GM23338 (cell line): ENCODE measurements at regions not wholly inside any gene's neighbourhood (a gene's known extent, or its start where the extent isn't known, plus 50 kb on each side); places are given as distances from the start of the nearest gene placed in this dataset.

Experiments
- ATAC-seq: fragments of 200-7000 bp; cut with Tn5 transposase; 3 replicates; pipeline ENCODE4 v1.9.1; 2020
- DNase-seq: peaks from one replicate; pipeline ENCODE4 v3.0.0-alpha.2; 2015; ENCODE audit warnings: low spot score
- H2AFZ ChIP-seq: fragments of 200-600 bp; sonication (generic); 2 replicates; pipeline ENCODE4 v1.8.0; 2016; ENCODE audit warnings: antibody characterized with exemption, mild to moderate bottlenecking, moderate library complexity
- H3F3A ChIP-seq: fragments of 200-600 bp; sonication (generic); replicated peaks from 2 replicates; pipeline ENCODE4 v1.8.0; 2017; ENCODE audit warnings: antibody characterized with exemption, mixed run types, low read depth
- H3K27ac ChIP-seq: fragments of 200-600 bp; sonication (generic); 2 replicates; pipeline ENCODE4 v1.6.1; 2016; ENCODE audit warnings: low read depth
- H3K27me3 ChIP-seq: fragments of 200-600 bp; sonication (generic); 2 replicates; pipeline ENCODE4 v1.8.0; 2016; ENCODE audit warnings: mild to moderate bottlenecking, mixed run types, moderate library complexity; ENCODE audit not compliant: insufficient read depth
- H3K36me3 ChIP-seq: fragments of 200-600 bp; sonication (generic); 2 replicates; pipeline ENCODE4 v1.8.0; 2016; ENCODE audit warnings: mild to moderate bottlenecking; ENCODE audit not compliant: insufficient read depth
- H3K4me1 ChIP-seq: fragments of 200-600 bp; sonication (generic); 2 replicates; pipeline ENCODE4 v1.8.0; 2016; ENCODE audit warnings: mild to moderate bottlenecking, moderate library complexity; ENCODE audit not compliant: insufficient read depth
- H3K4me2 ChIP-seq: fragments of 200-600 bp; sonication (generic); 2 replicates; pipeline ENCODE4 v1.7.1; 2017; ENCODE audit warnings: mixed run types
- H3K4me3 ChIP-seq: fragments of 200-600 bp; sonication (generic); 2 replicates; pipeline ENCODE4 v1.6.1; 2016; ENCODE audit warnings: mixed run types
- H3K79me2 ChIP-seq: fragments of 200-600 bp; sonication (generic); replicated peaks from 2 replicates; pipeline ENCODE4 v1.8.0; 2017; ENCODE audit warnings: mild to moderate bottlenecking; ENCODE audit not compliant: insufficient read depth
- H3K9me2 ChIP-seq: fragments of 200-600 bp; sonication (generic); 2 replicates; pipeline ENCODE4 v1.8.0; 2017; ENCODE audit not compliant: insufficient read depth
- H4K20me1 ChIP-seq: fragments of 200-600 bp; sonication (generic); replicated peaks from 2 replicates; pipeline ENCODE4 v1.8.0; 2017; ENCODE audit warnings: mild to moderate bottlenecking; ENCODE audit not compliant: insufficient read depth
- H3K27ac Mint-ChIP-seq: 2 replicates; pipeline ENCODE4 v1.8.0; 2020; ENCODE audit warnings: inconsistent platforms, mild to moderate bottlenecking, moderate library complexity, mixed read lengths
- H3K27me3 Mint-ChIP-seq: 3 replicates; pipeline ENCODE4 v1.8.0; 2022; ENCODE audit warnings: low read depth, mild to moderate bottlenecking, moderate library complexity, mixed read lengths, inconsistent platforms; ENCODE audit not compliant: insufficient read depth, poor library complexity
- H3K36me3 Mint-ChIP-seq: 3 replicates; pipeline ENCODE4 v1.8.0; 2021; ENCODE audit warnings: low read depth, mild to moderate bottlenecking, inconsistent platforms, moderate library complexity, mixed read lengths
- H3K4me1 Mint-ChIP-seq: 3 replicates; pipeline ENCODE4 v1.8.0; 2020; ENCODE audit warnings: mild to moderate bottlenecking, inconsistent platforms, mixed read lengths
- H3K4me3 Mint-ChIP-seq: 3 replicates; pipeline ENCODE4 v1.8.0; 2021; ENCODE audit warnings: moderate library complexity, mild to moderate bottlenecking, inconsistent platforms, mixed read lengths
- H3K9me3 Mint-ChIP-seq: 3 replicates; pipeline ENCODE4 v1.8.0; 2020; ENCODE audit warnings: moderate library complexity, mild to moderate bottlenecking, inconsistent platforms, mixed read lengths
- CTCF ChIP-seq, 2 experiments: fragments of 200-600 bp in 1 of 2; sonication (generic) in 1 of 2; conservative IDR thresholded peaks; 2 replicates each; pipeline versions ENCODE4 v1.5.1 to v1.6.1; 2016 to 2017; ENCODE audit warnings: antibody characterized with exemption in 2 of 2, low read depth in 2 of 2, mild to moderate bottlenecking in 2 of 2, moderate library complexity in 1 of 2
- ETS1 ChIP-seq: IDR thresholded peaks from 2 replicates; pipeline ENCODE4 v1.6.1; 2016; ENCODE audit warnings: antibody characterized with exemption
- EZH2 ChIP-seq: fragments of 200-600 bp; sonication (generic); IDR thresholded peaks from one replicate; pipeline ENCODE4 v1.8.0; 2017; ENCODE audit warnings: antibody characterized with exemption, mild to moderate bottlenecking, low read depth; ENCODE audit not compliant: unreplicated experiment
- EZH2phosphoT487 ChIP-seq: fragments of 200-600 bp; sonication (generic); IDR thresholded peaks from one replicate; pipeline ENCODE4 v1.8.1; 2018; ENCODE audit warnings: antibody characterized with exemption; ENCODE audit not compliant: unreplicated experiment
- NANOG ChIP-seq: IDR thresholded peaks from 2 replicates; pipeline ENCODE4 v1.6.1; 2016; ENCODE audit warnings: antibody characterized with exemption, borderline replicate concordance
- STAT1 ChIP-seq: IDR thresholded peaks from one replicate; pipeline ENCODE4 v1.6.1; 2016; ENCODE audit warnings: antibody characterized with exemption; ENCODE audit not compliant: unreplicated experiment
- ZNF114 ChIP-seq: fragments of 250-450 bp; sonication (Bioruptor Pico); IDR thresholded peaks from 2 replicates; pipeline ENCODE4 v1.5.0; 2020; ENCODE audit warnings: mild to moderate bottlenecking, moderate library complexity
- ZNF331 ChIP-seq: fragments of 250-450 bp; sonication (Bioruptor Pico); IDR thresholded peaks from 2 replicates; pipeline ENCODE4 v1.5.0; 2020; ENCODE audit warnings: low read depth, mild to moderate bottlenecking, moderate library complexity
- TF ChIP-seq, protein P1 (sequence below): fragments of 250-450 bp; sonication (Bioruptor Pico); IDR thresholded peaks from 2 replicates; pipeline ENCODE4 v1.5.0; 2020; ENCODE audit warnings: mild to moderate bottlenecking, moderate library complexity

DNA sequence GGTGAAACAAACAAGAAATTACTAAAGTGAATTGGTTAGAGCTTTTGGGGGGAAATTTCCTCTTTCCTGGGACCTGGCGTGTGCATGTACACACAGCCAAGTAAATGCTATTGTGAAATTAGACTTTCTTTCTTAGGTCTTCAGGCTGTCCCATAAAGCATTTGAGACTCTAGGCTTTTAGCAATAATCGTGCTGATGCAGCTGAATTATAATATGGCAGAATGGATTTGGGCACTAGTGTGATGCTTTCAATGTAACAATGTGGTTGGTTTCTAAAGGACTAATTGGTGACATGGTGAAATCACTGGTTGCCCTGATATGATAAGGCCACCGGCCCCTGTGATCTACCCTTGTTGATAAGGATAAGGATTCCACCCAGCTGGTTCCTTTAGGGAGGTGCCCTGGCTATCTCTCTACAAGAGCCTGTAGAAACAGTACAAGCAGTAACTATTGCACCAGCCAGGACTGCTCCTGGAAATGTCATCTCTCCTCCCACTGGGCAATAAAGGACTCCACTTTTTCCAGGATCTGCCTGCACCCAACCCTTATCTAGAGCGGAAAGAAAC lies 164.1 kb downstream of the TFAP2A start (continued):
- TF ChIP-seq ZNF114 (CRISPR knock-in tag), result no peak
- TF ChIP-seq EZH2, result no peak
- TF ChIP-seq ZNF331 (CRISPR knock-in tag), result no peak
- no peak for TF ChIP-seq ETS1
- TF ChIP-seq NANOG, result no peak
- TF ChIP-seq STAT1, result no peak

DNA sequence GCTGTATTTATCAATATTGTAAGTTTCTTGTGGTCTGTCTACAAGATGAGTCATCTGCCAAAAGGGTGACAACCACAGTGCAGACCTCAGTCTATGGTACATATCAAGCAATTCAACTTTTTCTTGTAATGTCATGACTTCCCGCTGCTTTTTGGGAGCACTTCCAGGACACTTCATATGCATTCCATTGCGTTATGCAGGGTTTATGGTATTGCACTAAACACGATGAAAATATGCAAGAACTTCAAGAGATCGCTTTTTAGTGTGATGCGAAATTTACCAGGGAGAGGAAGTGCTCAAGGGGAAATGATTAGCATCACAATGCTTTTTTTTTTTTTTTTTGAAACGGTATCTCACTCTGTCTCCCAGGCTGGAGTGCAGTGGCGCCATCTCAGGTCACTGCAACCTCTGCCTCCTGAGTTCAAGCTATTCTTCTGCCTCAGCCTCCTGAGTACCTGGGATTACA lies 166.5 kb downstream of the TFAP2A start:
- no peaks in the 10 kb centered on the region for H4K20me1 ChIP-seq
- no peak overlapping the region for H3K4me3 ChIP-seq
- peak; percentile 61 for ATAC-seq
- no peaks in the 10 kb centered on the region; the same call in 2 of the 3 replicates for H3K36me3 Mint-ChIP-seq
- H3K27me3 ChIP-seq, result no peaks in the 10 kb centered on the region
- H3F3A ChIP-seq, result no peaks in the 10 kb centered on the region
- DNase-seq, result peak; percentile 49
- H3K36me3 ChIP-seq, result no peaks in the 10 kb centered on the region
- no peak overlapping the region for H3K27ac ChIP-seq
- no peaks in the 10 kb centered on the region; the same call in 1 of the 2 replicates for H3K4me1 ChIP-seq
- peaks cover 2% of the 10 kb centered on the region for H3K27me3 Mint-ChIP-seq
- no peak overlapping the region for H3K4me2 ChIP-seq
- no peak overlapping the region for H2AFZ ChIP-seq
- no peak overlapping the region for H3K4me3 Mint-ChIP-seq
- TF ChIP-seq, protein P1, sequence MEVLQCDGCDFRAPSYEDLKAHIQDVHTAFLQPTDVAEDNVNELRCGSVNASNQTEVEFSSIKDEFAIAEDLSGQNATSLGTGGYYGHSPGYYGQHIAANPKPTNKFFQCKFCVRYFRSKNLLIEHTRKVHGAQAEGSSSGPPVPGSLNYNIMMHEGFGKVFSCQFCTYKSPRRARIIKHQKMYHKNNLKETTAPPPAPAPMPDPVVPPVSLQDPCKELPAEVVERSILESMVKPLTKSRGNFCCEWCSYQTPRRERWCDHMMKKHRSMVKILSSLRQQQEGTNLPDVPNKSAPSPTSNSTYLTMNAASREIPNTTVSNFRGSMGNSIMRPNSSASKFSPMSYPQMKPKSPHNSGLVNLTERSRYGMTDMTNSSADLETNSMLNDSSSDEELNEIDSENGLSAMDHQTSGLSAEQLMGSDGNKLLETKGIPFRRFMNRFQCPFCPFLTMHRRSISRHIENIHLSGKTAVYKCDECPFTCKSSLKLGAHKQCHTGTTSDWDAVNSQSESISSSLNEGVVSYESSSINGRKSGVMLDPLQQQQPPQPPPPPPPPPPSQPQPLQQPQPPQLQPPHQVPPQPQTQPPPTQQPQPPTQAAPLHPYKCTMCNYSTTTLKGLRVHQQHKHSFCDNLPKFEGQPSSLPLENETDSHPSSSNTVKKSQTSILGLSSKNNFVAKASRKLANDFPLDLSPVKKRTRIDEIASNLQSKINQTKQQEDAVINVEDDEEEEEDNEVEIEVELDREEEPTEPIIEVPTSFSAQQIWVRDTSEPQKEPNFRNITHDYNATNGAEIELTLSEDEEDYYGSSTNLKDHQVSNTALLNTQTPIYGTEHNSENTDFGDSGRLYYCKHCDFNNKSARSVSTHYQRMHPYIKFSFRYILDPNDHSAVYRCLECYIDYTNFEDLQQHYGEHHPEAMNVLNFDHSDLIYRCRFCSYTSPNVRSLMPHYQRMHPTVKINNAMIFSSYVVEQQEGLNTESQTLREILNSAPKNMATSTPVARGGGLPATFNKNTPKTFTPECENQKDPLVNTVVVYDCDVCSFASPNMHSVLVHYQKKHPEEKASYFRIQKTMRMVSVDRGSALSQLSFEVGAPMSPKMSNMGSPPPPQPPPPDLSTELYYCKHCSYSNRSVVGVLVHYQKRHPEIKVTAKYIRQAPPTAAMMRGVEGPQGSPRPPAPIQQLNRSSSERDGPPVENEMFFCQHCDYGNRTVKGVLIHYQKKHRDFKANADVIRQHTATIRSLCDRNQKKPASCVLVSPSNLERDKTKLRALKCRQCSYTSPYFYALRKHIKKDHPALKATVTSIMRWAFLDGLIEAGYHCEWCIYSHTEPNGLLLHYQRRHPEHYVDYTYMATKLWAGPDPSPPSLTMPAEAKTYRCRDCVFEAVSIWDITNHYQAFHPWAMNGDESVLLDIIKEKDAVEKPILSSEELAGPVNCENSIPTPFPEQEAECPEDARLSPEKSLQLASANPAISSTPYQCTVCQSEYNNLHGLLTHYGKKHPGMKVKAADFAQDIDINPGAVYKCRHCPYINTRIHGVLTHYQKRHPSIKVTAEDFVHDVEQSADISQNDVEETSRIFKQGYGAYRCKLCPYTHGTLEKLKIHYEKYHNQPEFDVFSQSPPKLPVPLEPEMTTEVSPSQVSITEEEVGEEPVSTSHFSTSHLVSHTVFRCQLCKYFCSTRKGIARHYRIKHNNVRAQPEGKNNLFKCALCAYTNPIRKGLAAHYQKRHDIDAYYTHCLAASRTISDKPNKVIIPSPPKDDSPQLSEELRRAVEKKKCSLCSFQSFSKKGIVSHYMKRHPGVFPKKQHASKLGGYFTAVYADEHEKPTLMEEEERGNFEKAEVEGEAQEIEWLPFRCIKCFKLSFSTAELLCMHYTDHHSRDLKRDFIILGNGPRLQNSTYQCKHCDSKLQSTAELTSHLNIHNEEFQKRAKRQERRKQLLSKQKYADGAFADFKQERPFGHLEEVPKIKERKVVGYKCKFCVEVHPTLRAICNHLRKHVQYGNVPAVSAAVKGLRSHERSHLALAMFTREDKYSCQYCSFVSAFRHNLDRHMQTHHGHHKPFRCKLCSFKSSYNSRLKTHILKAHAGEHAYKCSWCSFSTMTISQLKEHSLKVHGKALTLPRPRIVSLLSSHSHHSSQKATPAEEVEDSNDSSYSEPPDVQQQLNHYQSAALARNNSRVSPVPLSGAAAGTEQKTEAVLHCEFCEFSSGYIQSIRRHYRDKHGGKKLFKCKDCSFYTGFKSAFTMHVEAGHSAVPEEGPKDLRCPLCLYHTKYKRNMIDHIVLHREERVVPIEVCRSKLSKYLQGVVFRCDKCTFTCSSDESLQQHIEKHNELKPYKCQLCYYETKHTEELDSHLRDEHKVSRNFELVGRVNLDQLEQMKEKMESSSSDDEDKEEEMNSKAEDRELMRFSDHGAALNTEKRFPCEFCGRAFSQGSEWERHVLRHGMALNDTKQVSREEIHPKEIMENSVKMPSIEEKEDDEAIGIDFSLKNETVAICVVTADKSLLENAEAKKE (CRISPR knock-in tag), result no peak
- peak; percentile 18; the same call in 1 of the 2 replicates for TF ChIP-seq ETS1
- no peak for TF ChIP-seq EZH2phosphoT487
- TF ChIP-seq CTCF (conservative IDR thresholded peaks at IDR 0.05; ENCODE audit: low read depth in 2 of 2), result peak; percentile 51 to 56
- no peak overlapping the region; the same call in 1 of the 2 replicates for H3K27ac Mint-ChIP-seq
- H3K79me2 ChIP-seq, result no peaks in the 10 kb centered on the region
- peaks cover 15% of the 10 kb centered on the region for H3K4me1 Mint-ChIP-seq
- no peaks in the 10 kb centered on the region for H3K9me3 Mint-ChIP-seq
- H3K9me2 ChIP-seq, result 0 out of 2 replicates have a peak, but pooled peaks cover 3% of the 10 kb centered on the region
